ENCODE measurements at regions not wholly inside any gene's neighbourhood (a gene's known extent, or its start where the extent isn't known, plus 50 kb on each side); places are given as distances from the start of the nearest gene placed in this dataset.

- TF ChIP-seq, protein P1, sequence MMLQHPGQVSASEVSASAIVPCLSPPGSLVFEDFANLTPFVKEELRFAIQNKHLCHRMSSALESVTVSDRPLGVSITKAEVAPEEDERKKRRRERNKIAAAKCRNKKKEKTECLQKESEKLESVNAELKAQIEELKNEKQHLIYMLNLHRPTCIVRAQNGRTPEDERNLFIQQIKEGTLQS (IDR thresholded peaks at IDR 0.05) = no peak
- TF ChIP-seq, protein P1 (CRISPR knock-in tag; conservative IDR thresholded peaks at IDR 0.05) = no peak
- TF ChIP-seq SMARCB1 (IDR thresholded peaks at IDR 0.05; ENCODE audit: insufficient read length, low read depth) (no peak), ZC3H4 (CRISPR knock-in tag; IDR thresholded peaks at IDR 0.05; ENCODE audit: borderline replicate concordance) (no peak)
These were observed 107.4 kb downstream of the RASSF10 start (continued) for GRCh38 chr11:13116491-13116890.

DNA sequence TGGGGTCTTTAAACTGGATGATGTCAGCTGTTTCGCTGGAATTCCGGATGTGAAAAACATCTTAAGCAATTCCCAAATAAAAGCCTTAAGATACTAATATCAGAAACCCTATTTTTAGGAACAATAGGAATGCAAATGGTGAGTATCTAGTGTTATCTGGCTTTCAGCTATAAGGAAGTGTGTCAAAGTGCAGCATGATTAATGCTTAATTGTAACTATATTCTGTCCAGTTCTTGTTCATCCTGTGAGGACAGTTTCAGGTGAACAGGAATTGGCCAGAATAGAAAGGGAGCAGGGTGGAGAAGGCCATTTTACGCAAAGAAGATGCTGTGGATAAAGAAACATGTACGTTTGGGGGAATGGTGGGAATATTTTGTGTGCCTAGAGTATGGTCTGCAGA lies 108.2 kb downstream of the RASSF10 start:
- Histone ChIP-seq H2AFZ (ENCODE audit: low read depth, low read length) (no peak overlapping the region), H3K4me3 (no peak overlapping the region), H3K9me1 (ENCODE audit: control insufficient read depth, insufficient read depth, low read length) (no peaks in the 10 kb centered on the region), H3K4me2 (ENCODE audit: insufficient read depth, low read length) (no peak overlapping the region), H3K36me3 (ENCODE audit: control insufficient read depth, insufficient read depth, low read length) (no peaks in the 10 kb centered on the region), H3K27me3 (ENCODE audit: control insufficient read depth in 2 of 2, insufficient read depth in 2 of 2, low read length in 2 of 2) (peaks cover 0 to 6% of the 10 kb centered on the region in 2 experiments; a peak in 1 of 5 replicates), H4K20me1 (replicated peaks; ENCODE audit: control insufficient read depth, insufficient read depth, low read length) (no peaks in the 10 kb centered on the region), H3K27ac (ENCODE audit: extremely low read depth, low read depth, low read length) (no peak overlapping the region), H3K9me3 (replicated peaks; ENCODE audit: control insufficient read depth, insufficient read depth, low read depth, low read length) (no peaks in the 10 kb centered on the region), H3K4me1 (replicated peaks in 1 of 2; ENCODE audit: control insufficient read depth in 2 of 2, insufficient read depth in 2 of 2, low read length in 2 of 2) (peaks cover 6 to 11% of the 10 kb centered on the region in 2 experiments; a peak in 4 of 5 replicates), H3K79me2 (ENCODE audit: control insufficient read depth, insufficient read depth, low read length) (no peaks in the 10 kb centered on the region), H3K9ac (ENCODE audit: insufficient read depth in 1 of 2, low read depth in 2 of 2, low read length in 2 of 2) (no peak overlapping the region)
- ChIA-PET CTCF (ENCODE audit: low intra/inter-chr PET ratio) (no interaction called here), POLR2A (interaction anchor here (0.6 to 1.7 kb wide), 2 partner anchors 11 to 12 kb away, joined by 4 read pairs; no protein-coding TSS in a partner anchor)
- intact Hi-C loops (cut with micrococcal nuclease) = no loop called here
- FAIRE-seq = no peak
- no TSS peak for BruUV-seq (replicated peaks)
- no peak for ATAC-seq
- in situ Hi-C loops (cut with MboI) = loop anchor here (10.0 kb wide), 1 partner anchor 123 kb away; no protein-coding TSS in a partner anchor
- no peak for DNase-seq (ENCODE audit: extremely low read depth in 1 of 4, low spot score in 3 of 4)
- 14% methylated on average over 4 of the region's 4 CpGs for WGBS (ENCODE audit: insufficient coverage, low coverage, missing lambda C conversion rate)
- TF ChIP-seq ZNF324 (CRISPR knock-in tag; IDR thresholded peaks at IDR 0.05) (no peak), PRPF4 (IDR thresholded peaks at IDR 0.05; ENCODE audit: insufficient read depth, low read depth, low read length, poor library complexity, severe bottlenecking) (no peak), XRCC4 (IDR thresholded peaks at IDR 0.05; ENCODE audit: extremely low read depth, insufficient read depth, insufficient read length) (no peak), E2F8 (IDR thresholded peaks at IDR 0.05; ENCODE audit: low read depth, partially characterized antibody) (no peak), RAD21 (CRISPR knock-in tag; conservative IDR thresholded peaks at IDR 0.05 in 1 of 2, IDR thresholded peaks at IDR 0.05 in 1 of 2) (no peak), POU5F1 (IDR thresholded peaks at IDR 0.05; ENCODE audit: borderline replicate concordance, low read depth, low read length, partially characterized antibody) (no peak), PYGO2 (tag; IDR thresholded peaks at IDR 0.05) (no peak), HNRNPK (IDR thresholded peaks at IDR 0.05; ENCODE audit: low read depth, low read length, poor library complexity, severe bottlenecking) (no peak), HDGF (IDR thresholded peaks at IDR 0.05) (no peak), ZNF3 (CRISPR knock-in tag; IDR thresholded peaks at IDR 0.05) (no peak), MECOM (CRISPR knock-in tag; IDR thresholded peaks at IDR 0.05) (no peak)
- TF ChIP-seq, protein P2, sequence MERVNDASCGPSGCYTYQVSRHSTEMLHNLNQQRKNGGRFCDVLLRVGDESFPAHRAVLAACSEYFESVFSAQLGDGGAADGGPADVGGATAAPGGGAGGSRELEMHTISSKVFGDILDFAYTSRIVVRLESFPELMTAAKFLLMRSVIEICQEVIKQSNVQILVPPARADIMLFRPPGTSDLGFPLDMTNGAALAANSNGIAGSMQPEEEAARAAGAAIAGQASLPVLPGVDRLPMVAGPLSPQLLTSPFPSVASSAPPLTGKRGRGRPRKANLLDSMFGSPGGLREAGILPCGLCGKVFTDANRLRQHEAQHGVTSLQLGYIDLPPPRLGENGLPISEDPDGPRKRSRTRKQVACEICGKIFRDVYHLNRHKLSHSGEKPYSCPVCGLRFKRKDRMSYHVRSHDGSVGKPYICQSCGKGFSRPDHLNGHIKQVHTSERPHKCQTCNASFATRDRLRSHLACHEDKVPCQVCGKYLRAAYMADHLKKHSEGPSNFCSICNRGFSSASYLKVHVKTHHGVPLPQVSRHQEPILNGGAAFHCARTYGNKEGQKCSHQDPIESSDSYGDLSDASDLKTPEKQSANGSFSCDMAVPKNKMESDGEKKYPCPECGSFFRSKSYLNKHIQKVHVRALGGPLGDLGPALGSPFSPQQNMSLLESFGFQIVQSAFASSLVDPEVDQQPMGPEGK (CRISPR knock-in tag; IDR thresholded peaks at IDR 0.05; ENCODE audit: borderline replicate concordance) = no peak
